ENCODE measurements at regions not wholly inside any gene's neighbourhood (a gene's known extent, or its start where the extent isn't known, plus 50 kb on each side); places are given as distances from the start of the nearest gene placed in this dataset.

GRCh38 chr2:9681427-9681817 lies 50.6 kb upstream of the YWHAQ start:
- DNase-seq (no peak), ATAC-seq (no peak)

- DNase-seq (no peak), ATAC-seq (no peak)
Observed at GRCh38 chr2:9685637-9686036, 54.8 kb upstream of the YWHAQ start.

- ATAC-seq, result no peak
- DNase-seq, result no peak
Observed at GRCh38 chr2:9686061-9686460, 55.3 kb upstream of the YWHAQ start.

- no peak for ATAC-seq
- DNase-seq, result no peak
Observed at GRCh38 chr2:9690252-9690651, 59.5 kb upstream of the YWHAQ start.

- ATAC-seq, result no peak
Observed at GRCh38 chr2:9690716-9691498, 60.1 kb upstream of the YWHAQ start.

GRCh38 chr2:9692456-9693195 lies 61.8 kb upstream of the YWHAQ start:
- DNase-seq (no peak), ATAC-seq (no peak)

More at GRCh38 chr2:9690716-9691498, 60.1 kb upstream of the YWHAQ start:
- DNase-seq, result no peak

GRCh38 chr2:9693196-9693491 lies 62.3 kb upstream of the YWHAQ start:
- ATAC-seq (peak; percentile 56), DNase-seq (no peak)

GRCh38 chr2:9693646-9694045 lies 62.8 kb upstream of the YWHAQ start:
- ATAC-seq, result no peak
- no peak for DNase-seq

GRCh38 chr2:9694661-9695234 lies 64.0 kb upstream of the YWHAQ start:
- no peak for ATAC-seq
- no peak for DNase-seq

GRCh38 chr2:9695941-9696340 lies 65.1 kb upstream of the YWHAQ start:
- DNase-seq (no peak), ATAC-seq (no peak)

GRCh38 chr2:9696731-9697130 lies 65.9 kb upstream of the YWHAQ start:
- no peak for ATAC-seq
- no peak for DNase-seq

GRCh38 chr2:9697909-9698308 lies 67.1 kb upstream of the YWHAQ start:
- ATAC-seq (peak; percentile 70), DNase-seq (peak; percentile 29)

- DNase-seq (no peak), ATAC-seq (no peak)
Observed at GRCh38 chr2:9699139-9700108, 68.6 kb upstream of the YWHAQ start.

- DNase-seq (no peak), ATAC-seq (no peak)
Observed at GRCh38 chr2:9700109-9700495, 69.3 kb upstream of the YWHAQ start.

GRCh38 chr2:9702604-9703084 lies 71.8 kb upstream of the YWHAQ start:
- ATAC-seq, result no peak
- DNase-seq, result no peak

- peak; percentile 95 for ATAC-seq
Observed at GRCh38 chr2:9703085-9703678, 72.4 kb upstream of the YWHAQ start.

GRCh38 chr2:9703701-9704221 lies 73.0 kb upstream of the YWHAQ start:
- DNase-seq (peak; percentile 38), ATAC-seq (peak; percentile 47)

More at GRCh38 chr2:9703085-9703678, 72.4 kb upstream of the YWHAQ start:
- peak; percentile 85 for DNase-seq

- ATAC-seq (no peak), DNase-seq (no peak)
Observed at GRCh38 chr2:9704600-9704999, 73.8 kb upstream of the YWHAQ start.

- DNase-seq (no peak), ATAC-seq (no peak)
Observed at GRCh38 chr2:9705196-9705595, 74.4 kb upstream of the YWHAQ start.

- no peak for DNase-seq
- no peak for ATAC-seq
Observed at GRCh38 chr2:9707008-9707407, 76.2 kb upstream of the YWHAQ start.

- ATAC-seq (no peak), DNase-seq (no peak)
Observed at GRCh38 chr2:9707611-9708160, 76.9 kb upstream of the YWHAQ start.
